HUES64 (cell line): ENCODE measurements at regions not wholly inside any gene's neighbourhood (a gene's known extent, or its start where the extent isn't known, plus 50 kb on each side); places are given as distances from the start of the nearest gene placed in this dataset.
"Not testable (repeated sequence)": the region's sequence is repeated elsewhere in the genome, so short reads cannot be mapped to it uniquely, and the experiment has no call there.

Experiments used
- H3K27ac ChIP-seq: 2 replicates; pipeline ENCODE4 v1.7.0; 2013; ENCODE audit warnings: low read depth, low read length, inconsistent platforms
- H3K27me3 ChIP-seq: 2 replicates; pipeline ENCODE4 v1.6.1; 2013; ENCODE audit warnings: mild to moderate bottlenecking, low read length; ENCODE audit not compliant: insufficient read depth
- H3K36me3 ChIP-seq: 2 replicates; pipeline ENCODE4 v1.6.1; 2013; ENCODE audit warnings: mild to moderate bottlenecking, low read length; ENCODE audit not compliant: insufficient read depth
- H3K4me1 ChIP-seq: 2 replicates; pipeline ENCODE4 v1.6.1; 2013; ENCODE audit warnings: mild to moderate bottlenecking, low read length, moderate library complexity; ENCODE audit not compliant: insufficient read depth
- H3K4me3 ChIP-seq: 2 replicates; pipeline ENCODE4 v1.5.1; 2013; ENCODE audit warnings: mild to moderate bottlenecking, low read length, moderate library complexity
- H3K9ac ChIP-seq: 2 replicates; pipeline ENCODE4 v1.6.1; 2013; ENCODE audit warnings: mild to moderate bottlenecking, low read depth, low read length
- H3K9me3 ChIP-seq: 2 replicates; pipeline ENCODE4 v1.6.1; 2013; ENCODE audit warnings: low read depth, low read length; ENCODE audit not compliant: insufficient read depth
- WGBS: fragments of 150-250, 120-280 bp; methylation state at CpG from one replicate; pipeline ENCODE4 v1.1.7; 2013; ENCODE audit warnings: missing lambda C conversion rate; 5-methylcytosine and 5-hydroxymethylcytosine counted together

DNA sequence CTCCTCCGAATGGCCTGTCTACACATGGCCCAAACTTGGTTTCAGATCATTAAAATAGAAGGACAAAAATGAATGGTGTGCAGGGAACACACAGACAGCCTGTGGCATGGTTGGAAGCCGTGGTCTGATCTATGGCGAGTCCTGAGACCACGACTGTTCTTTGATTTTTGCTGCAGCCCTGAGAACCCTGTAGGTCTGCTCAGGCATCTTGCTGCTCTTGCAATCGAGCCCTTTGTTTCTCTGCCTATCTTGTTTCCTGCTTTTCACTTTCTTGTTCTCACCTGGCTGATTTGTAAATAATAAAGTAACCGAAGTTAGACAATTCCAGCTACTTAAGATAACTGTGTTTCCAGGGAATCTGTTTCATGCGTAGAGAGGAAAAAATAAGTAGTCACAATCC lies 54.1 kb upstream of the NBPF9 start:
- not testable (repeated sequence) for H3K9ac ChIP-seq, H3K36me3 ChIP-seq, H3K27ac ChIP-seq, H3K4me3 ChIP-seq, H3K27me3 ChIP-seq, H3K4me1 ChIP-seq, H3K9me3 ChIP-seq
- 85% methylated on average over 3 of the region's 7 CpGs for WGBS

DNA sequence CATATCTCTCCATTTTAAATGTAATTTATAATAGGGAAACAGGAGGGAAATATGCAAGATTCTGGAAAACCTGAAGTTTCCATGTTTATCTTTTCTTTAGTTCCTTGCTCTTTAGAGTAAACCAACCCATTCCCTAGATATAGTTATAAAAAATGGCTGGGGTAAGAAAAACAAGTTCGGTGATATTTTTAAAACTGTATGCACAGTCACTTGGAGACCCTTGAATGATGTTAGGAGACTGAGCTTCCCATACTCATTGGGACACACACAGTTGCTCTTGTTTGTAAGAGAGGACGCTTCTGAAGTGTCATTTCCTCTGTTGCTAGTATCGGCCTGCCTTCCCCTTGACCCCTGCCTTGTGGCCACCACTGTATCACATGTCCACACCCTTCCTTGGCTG lies 55.0 kb upstream of the NBPF9 start:
- H3K27ac ChIP-seq, result not testable (repeated sequence)

DNA sequence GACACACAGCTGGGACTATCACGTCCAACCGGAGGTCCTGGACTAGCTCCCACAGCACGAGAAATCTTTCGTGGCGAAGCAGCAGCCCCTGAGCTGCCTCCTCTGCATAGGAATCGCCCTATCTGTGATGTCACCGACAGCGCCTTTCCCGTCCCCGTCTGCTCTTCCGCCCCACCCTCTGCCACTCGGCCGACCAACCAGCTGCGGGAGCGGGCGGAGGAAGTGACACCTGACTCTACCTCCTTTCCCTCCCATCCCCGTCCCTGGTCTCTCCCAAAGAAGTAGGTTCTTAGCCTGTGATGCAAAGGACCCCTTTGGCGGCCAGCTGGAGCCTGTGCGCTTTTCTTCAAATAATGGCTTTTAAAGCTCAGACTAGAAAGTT lies 59.7 kb upstream of the NBPF9 start:
- 40% methylated on average over 1 of the region's 19 CpGs for WGBS
- H3K4me3 ChIP-seq, H3K36me3 ChIP-seq, H3K27ac ChIP-seq, H3K9me3 ChIP-seq, H3K4me1 ChIP-seq, H3K9ac ChIP-seq, H3K27me3 ChIP-seq: not testable (repeated sequence)

More for the DNA sequence above, 55.0 kb upstream of the NBPF9 start:
- no CpG with 5 or more reads among the region's 3 CpGs for whole genome bisulfite sequencing
- H3K27me3 ChIP-seq, H3K4me3 ChIP-seq, H3K4me1 ChIP-seq, H3K9ac ChIP-seq, H3K36me3 ChIP-seq, H3K9me3 ChIP-seq: not testable (repeated sequence)

DNA sequence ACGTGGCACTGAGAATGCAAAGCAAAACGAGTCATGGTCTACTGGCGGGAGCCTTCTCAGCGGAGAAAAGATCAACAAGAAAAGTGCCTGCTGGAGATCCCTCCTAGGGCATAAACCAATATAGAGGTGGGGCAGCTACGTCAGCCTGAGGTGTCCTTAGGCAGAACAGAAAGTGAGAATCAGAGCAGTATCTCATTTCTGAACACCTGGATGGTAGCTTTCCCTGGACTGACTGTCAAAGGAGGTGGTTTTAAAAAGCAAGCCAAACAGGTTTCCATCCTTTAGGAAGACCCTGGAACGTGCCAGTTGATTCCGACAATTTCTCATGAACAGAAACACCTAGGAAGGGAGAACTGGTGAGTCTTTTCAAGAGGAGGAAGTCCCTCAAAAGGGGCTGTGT lies 71.4 kb upstream of the NBPF9 start:
- H3K27me3 ChIP-seq, H3K36me3 ChIP-seq, H3K27ac ChIP-seq, H3K9ac ChIP-seq, H3K9me3 ChIP-seq, H3K4me1 ChIP-seq: not testable (repeated sequence)
- 0 out of 2 replicates have a peak overlapping the region, but pooled peaks have one; percentile 23 for H3K4me3 ChIP-seq
- WGBS, result 57% methylated on average over 1 of the region's 7 CpGs

DNA sequence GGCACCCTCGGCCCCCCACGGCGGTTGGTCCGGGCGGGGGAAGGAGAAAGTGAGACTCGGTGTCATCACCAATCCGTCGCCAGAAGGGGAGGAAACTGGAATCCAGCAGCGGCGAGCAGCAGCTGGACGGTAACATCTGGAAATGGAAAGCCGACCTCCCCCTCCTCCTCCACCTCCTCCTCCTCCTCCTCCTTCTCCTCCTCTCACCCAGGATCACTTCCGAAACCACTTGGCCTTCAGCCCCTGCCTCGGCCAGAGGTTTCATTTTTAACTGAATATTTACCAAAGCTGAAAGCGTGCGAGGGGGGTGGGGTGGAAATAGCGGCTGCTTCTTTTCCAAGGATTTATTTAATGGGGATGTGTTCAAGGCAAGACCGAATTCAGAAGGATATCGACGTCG lies 72.5 kb upstream of the NBPF9 start:
- not testable (repeated sequence) for H3K27ac ChIP-seq, H3K9me3 ChIP-seq, H3K36me3 ChIP-seq, H3K9ac ChIP-seq, H3K27me3 ChIP-seq, H3K4me1 ChIP-seq
- 0% methylated on average over 2 of the region's 21 CpGs for WGBS
- peak overlapping the region; percentile 37; the same call in 1 of the 2 replicates for H3K4me3 ChIP-seq

DNA sequence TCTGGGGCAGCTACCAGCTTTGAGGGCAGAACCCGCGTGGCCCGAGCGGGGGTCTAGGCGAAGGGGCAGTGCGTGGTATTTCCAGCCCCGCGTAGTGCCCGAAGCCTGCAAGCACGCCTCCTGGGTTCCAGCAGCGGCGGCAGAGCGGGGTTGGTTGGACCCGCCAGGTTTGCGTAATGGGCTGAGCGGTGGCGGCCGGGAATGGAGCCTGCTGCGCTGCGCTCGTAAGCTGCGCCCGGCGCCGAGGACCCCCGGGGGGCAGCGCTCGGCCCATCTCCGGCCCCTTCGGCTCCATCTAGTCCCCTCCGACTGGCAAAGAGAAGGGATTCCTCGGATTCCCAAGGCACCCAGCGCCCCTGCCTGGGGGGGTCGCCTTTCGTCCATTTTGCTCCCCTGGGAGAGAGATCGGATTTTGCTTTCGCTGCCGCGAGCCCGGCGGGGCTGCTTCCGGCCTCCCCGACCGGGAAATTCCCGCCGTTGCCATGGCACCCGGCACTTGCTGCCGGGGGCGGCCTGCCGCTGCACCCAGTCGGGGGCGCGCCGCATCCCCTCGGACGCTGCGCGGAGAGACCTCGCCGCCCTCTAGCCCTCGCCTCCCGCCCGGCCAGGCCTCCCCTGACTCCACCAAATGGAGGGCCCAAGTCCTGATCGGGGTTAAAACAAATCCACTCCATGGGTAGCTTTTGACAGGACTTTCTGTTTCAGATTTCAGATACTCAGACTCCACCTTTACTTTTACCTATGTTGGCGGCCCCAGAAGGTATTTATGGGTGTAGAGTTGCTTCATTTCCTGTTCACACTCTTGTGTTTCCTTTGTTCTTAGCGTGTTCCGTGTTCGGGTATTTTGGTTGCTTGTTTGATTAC lies 73.3 kb upstream of the NBPF9 start:
- H3K36me3 ChIP-seq, H3K27me3 ChIP-seq, H3K4me1 ChIP-seq, H3K9me3 ChIP-seq: not testable (repeated sequence)
- Histone ChIP-seq H3K9ac (peak overlapping the region; percentile 77), H3K4me3 (peak overlapping the region; percentile 59), H3K27ac (peak overlapping the region; percentile 85; the same call in 1 of the 2 replicates)
- 0% methylated on average over 16 of the region's 68 CpGs for WGBS

DNA sequence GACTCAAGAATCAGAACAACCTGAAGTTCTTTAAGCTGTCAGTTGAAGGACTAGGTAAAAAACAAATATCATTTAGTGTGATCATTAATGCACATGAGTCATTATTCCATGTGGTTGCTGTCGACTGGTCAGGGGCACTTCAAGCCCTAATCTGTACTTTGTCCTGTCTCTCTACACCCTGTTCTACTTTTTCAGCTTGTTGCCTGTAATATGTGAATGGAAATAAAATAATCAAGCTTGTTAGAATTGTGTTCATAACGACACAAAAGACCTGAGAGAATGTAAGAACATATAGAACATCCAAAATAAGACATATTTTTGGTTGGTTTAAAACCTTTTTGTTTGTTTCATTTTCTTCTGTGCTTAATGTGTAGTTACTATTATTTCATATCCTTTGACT lies 87.4 kb upstream of the NBPF9 start:
- H3K27me3 ChIP-seq, H3K9me3 ChIP-seq: not testable (repeated sequence)
- no CpG with 5 or more reads among the region's 2 CpGs for WGBS

DNA sequence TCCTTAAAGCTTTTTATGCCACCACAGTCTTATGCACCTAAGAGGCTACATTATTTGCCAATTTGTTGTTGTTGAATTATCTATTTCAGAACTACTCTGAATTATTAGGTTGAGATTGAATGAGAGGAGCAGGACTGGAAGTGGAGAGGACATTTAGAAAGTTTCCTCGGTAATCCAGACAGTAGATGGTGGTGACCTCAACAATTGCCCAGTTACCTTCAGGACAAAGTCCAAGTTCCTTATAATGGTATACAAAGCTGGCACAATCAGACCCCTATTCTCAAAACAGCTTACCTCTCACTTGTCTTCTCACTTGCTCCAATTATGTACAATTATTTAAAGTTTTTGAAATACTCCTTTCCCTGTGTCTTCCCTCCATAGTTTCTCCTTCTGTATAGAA lies 93.3 kb upstream of the NBPF9 start:
- H3K9ac ChIP-seq, H3K27me3 ChIP-seq, H3K4me3 ChIP-seq, H3K27ac ChIP-seq, H3K36me3 ChIP-seq, H3K4me1 ChIP-seq, H3K9me3 ChIP-seq: not testable (repeated sequence)
- whole genome bisulfite sequencing, result no CpG with 5 or more reads among the region's 1 CpG

More for the DNA sequence above, 87.4 kb upstream of the NBPF9 start:
- not testable (repeated sequence) for H3K4me3 ChIP-seq, H3K36me3 ChIP-seq, H3K9ac ChIP-seq, H3K4me1 ChIP-seq, H3K27ac ChIP-seq

DNA sequence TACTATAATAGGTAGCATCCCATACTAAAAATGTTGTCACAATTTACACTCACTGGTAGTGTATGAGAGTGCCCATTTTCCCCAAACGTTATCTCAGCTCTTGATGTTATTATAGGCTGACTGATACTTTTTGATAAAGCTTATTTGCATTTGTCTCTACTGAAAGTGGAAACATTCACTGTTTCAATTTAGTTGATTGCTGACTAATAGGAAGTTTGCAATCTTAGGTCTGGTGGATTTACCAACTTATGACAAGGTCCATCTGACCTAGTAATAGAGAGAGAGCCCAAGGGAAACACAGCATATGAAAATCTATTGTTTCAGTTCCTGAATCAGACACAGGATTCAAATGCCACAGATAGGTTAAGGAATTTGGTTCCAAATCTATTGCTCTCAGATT lies 97.2 kb upstream of the NBPF9 start:
- H3K27ac ChIP-seq, H3K36me3 ChIP-seq, H3K9ac ChIP-seq, H3K4me3 ChIP-seq, H3K4me1 ChIP-seq, H3K9me3 ChIP-seq, H3K27me3 ChIP-seq: not testable (repeated sequence)
- no CpG with 5 or more reads among the region's 1 CpG for WGBS

DNA sequence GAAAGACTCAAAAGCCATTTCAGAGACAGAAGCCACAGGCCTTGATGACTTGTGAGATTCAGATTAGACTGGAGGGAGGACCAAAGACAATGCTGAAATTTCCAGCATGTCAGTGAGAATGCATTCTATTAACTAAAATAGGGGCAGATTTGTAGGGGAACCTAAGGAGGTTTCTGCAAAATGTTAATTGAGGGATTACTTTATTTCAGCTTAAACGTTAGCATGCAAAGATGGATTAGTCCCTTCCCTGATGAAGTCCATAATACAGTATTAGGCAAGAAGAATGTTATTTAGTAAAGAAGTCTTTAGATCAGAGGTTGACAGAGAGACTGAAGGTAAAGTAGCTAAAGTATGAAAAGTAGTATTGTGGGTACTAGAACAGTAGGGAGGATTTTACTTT lies 98.9 kb upstream of the NBPF9 start:
- not testable (repeated sequence) for H3K9me3 ChIP-seq, H3K27me3 ChIP-seq, H3K36me3 ChIP-seq, H3K4me1 ChIP-seq, H3K4me3 ChIP-seq, H3K9ac ChIP-seq, H3K27ac ChIP-seq
- no CpG with 5 or more reads among the region's 1 CpG for WGBS

DNA sequence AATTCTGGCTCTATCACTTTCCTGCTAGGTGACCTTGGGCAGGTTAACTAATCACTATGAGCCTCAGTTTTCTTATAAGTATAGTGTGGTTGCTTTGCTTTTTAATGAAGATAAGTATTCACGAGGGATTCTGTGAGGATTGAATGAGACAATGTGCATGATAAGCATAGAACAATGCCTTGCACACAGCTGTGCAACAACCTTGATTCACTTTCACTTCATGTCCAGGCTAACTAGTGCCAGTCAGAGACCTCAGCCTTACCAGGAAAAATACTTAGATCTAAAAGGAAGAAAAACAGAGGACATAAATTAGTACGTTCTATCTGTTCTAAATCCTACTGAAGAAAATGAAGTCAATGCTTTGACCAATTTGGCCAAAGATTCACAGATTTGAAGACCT lies 101.0 kb upstream of the NBPF9 start:
- H3K36me3 ChIP-seq, H3K27ac ChIP-seq, H3K9ac ChIP-seq, H3K27me3 ChIP-seq, H3K9me3 ChIP-seq, H3K4me1 ChIP-seq, H3K4me3 ChIP-seq: not testable (repeated sequence)
- no CpG with 5 or more reads among the region's 2 CpGs for WGBS

DNA sequence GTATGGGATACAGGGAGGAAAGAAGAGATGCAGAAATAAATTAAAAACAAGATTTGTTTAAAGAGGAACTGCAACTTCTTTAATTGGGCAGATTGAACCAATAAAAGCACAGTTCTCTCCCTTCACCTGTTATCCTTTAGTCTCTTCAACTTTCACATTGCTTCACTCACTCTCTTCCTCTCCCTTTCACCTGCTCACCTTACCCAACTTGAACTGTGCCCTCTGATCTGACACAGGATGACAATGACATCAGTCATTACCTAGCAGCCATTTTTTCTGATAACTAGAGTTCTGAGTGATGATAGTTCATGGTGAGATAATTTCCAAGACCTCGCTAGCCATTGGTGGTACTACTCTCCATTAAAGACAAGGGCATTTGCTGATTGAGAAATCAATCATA lies 105.5 kb upstream of the NBPF9 start:
- not testable (repeated sequence) for H3K9me3 ChIP-seq, H3K4me3 ChIP-seq, H3K27ac ChIP-seq, H3K36me3 ChIP-seq, H3K27me3 ChIP-seq, H3K9ac ChIP-seq, H3K4me1 ChIP-seq
- no CpG with 5 or more reads among the region's 1 CpG for WGBS
